GM21390 (cell line): ENCODE measurements at regions not wholly inside any gene's neighbourhood (a gene's known extent, or its start where the extent isn't known, plus 50 kb on each side); places are given as distances from the start of the nearest gene placed in this dataset.

Experiments
- ATAC-seq: cut with Tn5 transposase; IDR thresholded peaks from one replicate; pipeline ENCODE4 v1.9.1; 2021; ENCODE audit not compliant: unreplicated experiment

GRCh38 chr5:152855441-152855840 is 450.4 kb upstream of the NMUR2 start:
- ATAC-seq, result no peak

- ATAC-seq, result no peak
Observed at GRCh38 chr5:152861231-152861630, 456.2 kb upstream of the NMUR2 start.

GRCh38 chr5:152864447-152864846 is 459.4 kb upstream of the NMUR2 start:
- no peak for ATAC-seq

- ATAC-seq, result no peak
Observed at GRCh38 chr5:152864991-152865390, 459.9 kb upstream of the NMUR2 start.

GRCh38 chr5:152869971-152870370 is 464.9 kb upstream of the NMUR2 start:
- ATAC-seq, result no peak

- ATAC-seq, result no peak
Observed at GRCh38 chr5:152882621-152883020, 477.5 kb upstream of the NMUR2 start.

GRCh38 chr5:152883066-152883775 is 478.1 kb upstream of the NMUR2 start:
- no peak for ATAC-seq

- ATAC-seq, result no peak
Observed at GRCh38 chr5:152884006-152884405, 478.9 kb upstream of the NMUR2 start.

- ATAC-seq, result no peak
Observed at GRCh38 chr5:152900332-152900731, 495.3 kb upstream of the NMUR2 start.

- ATAC-seq, result no peak
Observed at GRCh38 chr5:152901754-152902153, 496.7 kb upstream of the NMUR2 start.

- ATAC-seq, result no peak
Observed at GRCh38 chr5:152905286-152905685, 500.2 kb upstream of the NMUR2 start.

- no peak for ATAC-seq
Observed at GRCh38 chr5:152907488-152908245, 502.6 kb upstream of the NMUR2 start.

- ATAC-seq, result no peak
Observed at GRCh38 chr5:152912924-152913323, 507.8 kb upstream of the NMUR2 start.

- no peak for ATAC-seq
Observed at GRCh38 chr5:152932621-152933020, 527.5 kb upstream of the NMUR2 start.

GRCh38 chr5:152933056-152933455 is 528.0 kb upstream of the NMUR2 start:
- ATAC-seq, result no peak

GRCh38 chr5:152938630-152939029 is 533.6 kb upstream of the NMUR2 start:
- no peak for ATAC-seq

GRCh38 chr5:152942633-152943336 is 537.7 kb upstream of the NMUR2 start:
- no peak for ATAC-seq

- ATAC-seq, result no peak
Observed at GRCh38 chr5:152953788-152954483, 536.5 kb upstream of the GRIA1 start.

- ATAC-seq, result no peak
Observed at GRCh38 chr5:152956943-152957613, 533.4 kb upstream of the GRIA1 start.

GRCh38 chr5:152978141-152978835 is 512.2 kb upstream of the GRIA1 start:
- no peak for ATAC-seq
